VCaP (cell line): ENCODE measurements at regions not wholly inside any gene's neighbourhood (a gene's known extent, or its start where the extent isn't known, plus 50 kb on each side); places are given as distances from the start of the nearest gene placed in this dataset.
"Not testable (repeated sequence)": the region's sequence is repeated elsewhere in the genome, so short reads cannot be mapped to it uniquely, and the experiment has no call there.

Source experiments
- H3K27ac ChIP-seq: fragments of 450-650 bp; 2 replicates; pipeline ENCODE4 v1.5.1; 2017
- TF ChIP-seq, protein P1 (sequence below): fragments of 450-650 bp; conservative IDR thresholded peaks from 2 replicates; pipeline ENCODE4 v1.5.1; 2017; ENCODE audit warnings: mild to moderate bottlenecking, moderate library complexity

DNA sequence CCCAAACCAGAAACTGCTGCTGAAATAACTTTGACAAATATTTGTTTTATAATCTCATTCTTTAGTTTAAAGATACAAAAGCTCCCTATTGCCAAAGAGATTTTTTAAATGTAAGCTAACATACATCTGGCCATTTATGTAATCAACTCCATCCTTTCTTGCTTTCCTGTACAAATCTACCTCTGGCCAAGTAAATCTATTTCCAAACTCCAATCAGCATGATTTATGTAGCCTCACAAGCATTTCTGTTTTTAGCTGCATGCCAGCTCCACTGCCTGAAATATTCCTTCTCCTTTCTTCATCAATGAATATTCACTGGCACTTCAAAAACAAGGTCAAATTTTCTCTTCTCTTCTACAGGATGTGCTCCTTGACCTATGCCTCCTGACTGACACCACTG lies 80.0 kb downstream of the SHOX2 start:
- no peak overlapping the region for H3K27ac ChIP-seq
- TF ChIP-seq, protein P1, sequence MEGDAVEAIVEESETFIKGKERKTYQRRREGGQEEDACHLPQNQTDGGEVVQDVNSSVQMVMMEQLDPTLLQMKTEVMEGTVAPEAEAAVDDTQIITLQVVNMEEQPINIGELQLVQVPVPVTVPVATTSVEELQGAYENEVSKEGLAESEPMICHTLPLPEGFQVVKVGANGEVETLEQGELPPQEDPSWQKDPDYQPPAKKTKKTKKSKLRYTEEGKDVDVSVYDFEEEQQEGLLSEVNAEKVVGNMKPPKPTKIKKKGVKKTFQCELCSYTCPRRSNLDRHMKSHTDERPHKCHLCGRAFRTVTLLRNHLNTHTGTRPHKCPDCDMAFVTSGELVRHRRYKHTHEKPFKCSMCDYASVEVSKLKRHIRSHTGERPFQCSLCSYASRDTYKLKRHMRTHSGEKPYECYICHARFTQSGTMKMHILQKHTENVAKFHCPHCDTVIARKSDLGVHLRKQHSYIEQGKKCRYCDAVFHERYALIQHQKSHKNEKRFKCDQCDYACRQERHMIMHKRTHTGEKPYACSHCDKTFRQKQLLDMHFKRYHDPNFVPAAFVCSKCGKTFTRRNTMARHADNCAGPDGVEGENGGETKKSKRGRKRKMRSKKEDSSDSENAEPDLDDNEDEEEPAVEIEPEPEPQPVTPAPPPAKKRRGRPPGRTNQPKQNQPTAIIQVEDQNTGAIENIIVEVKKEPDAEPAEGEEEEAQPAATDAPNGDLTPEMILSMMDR: no peak

DNA sequence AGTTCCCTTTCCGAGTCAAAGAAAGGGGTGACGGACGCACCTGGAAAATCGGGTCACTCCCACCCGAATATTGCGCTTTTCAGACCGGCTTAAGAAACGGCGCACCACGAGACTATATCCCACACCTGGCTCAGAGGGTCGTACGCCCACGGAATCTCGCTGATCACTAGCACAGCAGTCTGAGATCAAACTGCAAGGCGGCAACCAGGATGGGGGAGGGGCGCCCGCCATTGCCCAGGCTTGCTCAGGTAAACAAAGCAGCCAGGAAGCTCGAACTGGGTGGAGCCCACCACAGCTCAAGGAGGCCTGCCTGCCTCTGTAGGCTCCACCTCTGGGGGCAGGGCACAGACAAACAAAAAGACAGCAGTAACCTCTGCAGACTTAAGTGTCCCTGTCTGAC lies 86.3 kb downstream of the SHOX2 start:
- H3K27ac ChIP-seq: not testable (repeated sequence)

DNA sequence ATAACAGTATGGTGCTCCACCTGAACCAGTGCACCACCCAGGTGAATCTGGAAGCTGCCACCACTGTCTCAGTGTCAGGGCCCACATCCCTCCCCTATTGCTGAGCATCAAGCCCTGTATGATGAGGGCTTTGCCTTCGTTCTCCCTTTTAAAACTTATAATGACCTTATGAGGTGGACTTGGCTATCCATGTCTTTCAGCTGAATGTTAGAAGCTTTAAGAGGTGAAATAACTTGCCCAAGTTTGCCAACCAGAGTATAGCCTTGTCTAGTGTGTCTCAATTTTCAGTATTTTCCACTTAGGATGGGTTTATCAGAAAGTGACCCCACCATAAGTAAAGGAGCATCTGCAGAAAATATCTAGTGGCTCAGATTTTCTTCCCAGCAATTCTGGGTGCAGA lies 87.8 kb downstream of the SHOX2 start:
- no peak overlapping the region for H3K27ac ChIP-seq
- TF ChIP-seq, protein P1: no peak

DNA sequence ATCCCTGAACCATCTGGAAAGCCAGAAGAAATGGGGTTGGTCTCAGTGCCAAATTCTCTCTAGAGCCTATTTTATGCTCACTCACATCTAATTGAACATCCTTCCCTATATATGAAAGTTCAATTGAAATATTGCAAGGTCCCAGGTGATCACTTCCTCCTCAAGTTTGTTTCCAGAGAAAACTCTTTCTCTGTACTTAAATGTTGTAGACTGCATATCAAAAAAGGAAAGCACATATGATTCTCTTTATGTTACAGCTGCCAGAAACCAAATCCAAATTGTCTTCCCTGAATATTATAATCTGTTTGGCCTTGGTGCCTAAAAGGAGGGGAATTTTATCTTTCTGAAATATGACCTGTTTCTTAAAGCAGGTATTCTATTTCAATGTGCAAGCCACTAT lies 93.3 kb downstream of the SHOX2 start:
- TF ChIP-seq, protein P1: no peak
- no peak overlapping the region for H3K27ac ChIP-seq

DNA sequence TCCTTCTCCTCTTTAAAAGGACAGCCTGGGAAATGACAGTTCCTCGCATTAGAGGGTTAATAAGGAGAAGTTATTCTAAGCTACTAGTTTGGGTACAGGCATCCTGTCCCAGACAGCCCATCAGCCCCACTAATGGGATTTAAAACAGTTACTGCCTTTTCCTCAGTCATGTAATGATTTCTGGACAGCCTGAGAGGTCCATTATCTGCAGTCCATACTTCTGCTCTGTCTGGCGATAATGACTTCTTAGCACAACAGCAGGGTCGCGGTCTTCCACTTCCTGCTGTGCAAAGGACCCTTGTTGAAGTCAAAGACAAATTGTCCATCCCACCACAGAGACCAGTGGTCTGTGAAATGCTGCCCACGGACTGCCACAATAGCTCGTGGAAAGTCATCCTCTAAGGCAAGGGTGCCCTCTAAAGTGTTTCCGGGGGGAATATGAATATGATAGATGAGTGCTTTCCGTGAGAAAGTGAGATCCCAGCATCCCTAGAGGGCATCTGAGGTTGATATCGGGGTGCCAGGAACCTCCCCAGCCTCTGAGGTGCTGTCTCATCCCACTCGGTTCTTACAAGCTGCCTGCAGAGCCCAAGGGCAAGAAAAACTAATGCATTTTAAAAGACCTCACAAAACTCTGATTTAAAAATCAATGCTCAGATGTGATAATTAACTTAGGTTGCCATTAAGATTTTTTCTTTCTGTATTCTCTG lies 100.7 kb downstream of the SHOX2 start:
- H3K27ac ChIP-seq: no peak overlapping the region
- TF ChIP-seq, protein P1: no peak

DNA sequence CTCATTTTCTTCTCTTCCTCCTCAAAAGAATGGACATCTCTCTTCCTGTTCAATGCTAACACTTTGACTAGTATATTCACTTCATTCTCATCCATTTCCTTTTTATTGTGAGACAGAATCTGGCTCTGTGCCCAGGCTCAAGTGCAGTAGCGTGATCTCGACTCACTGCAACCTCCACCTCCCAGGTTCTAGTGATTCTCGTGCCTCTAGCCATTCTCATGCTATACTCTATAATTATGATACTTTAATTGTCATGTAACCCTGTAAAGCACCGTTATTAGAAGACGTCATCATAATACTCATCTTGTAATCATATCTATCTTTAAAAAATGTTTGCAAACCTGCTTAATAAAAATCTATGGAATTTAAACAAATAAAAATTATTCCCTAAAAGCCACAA lies 107.0 kb downstream of the SHOX2 start:
- TF ChIP-seq, protein P1: no peak
- H3K27ac ChIP-seq: no peak overlapping the region

DNA sequence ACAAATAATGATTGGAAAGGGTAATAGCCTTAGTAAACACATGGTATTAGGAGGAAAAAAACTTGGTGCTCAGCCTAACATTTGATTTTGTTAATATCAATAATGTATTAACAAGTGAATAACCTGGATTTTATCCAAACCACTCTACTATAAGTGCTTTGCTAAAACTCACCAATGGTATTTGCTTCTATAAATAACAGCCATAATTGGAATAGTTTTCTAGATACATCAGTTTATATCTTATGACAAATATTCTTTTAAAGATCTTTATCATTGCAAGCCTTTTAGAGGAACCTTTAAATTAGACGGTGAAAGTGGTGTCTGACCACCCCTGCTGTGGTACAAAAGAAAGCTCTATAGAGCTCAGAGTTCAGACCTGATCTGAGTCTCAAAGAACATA lies 123.9 kb downstream of the SHOX2 start:
- H3K27ac ChIP-seq: no peak overlapping the region
- TF ChIP-seq, protein P1: no peak

DNA sequence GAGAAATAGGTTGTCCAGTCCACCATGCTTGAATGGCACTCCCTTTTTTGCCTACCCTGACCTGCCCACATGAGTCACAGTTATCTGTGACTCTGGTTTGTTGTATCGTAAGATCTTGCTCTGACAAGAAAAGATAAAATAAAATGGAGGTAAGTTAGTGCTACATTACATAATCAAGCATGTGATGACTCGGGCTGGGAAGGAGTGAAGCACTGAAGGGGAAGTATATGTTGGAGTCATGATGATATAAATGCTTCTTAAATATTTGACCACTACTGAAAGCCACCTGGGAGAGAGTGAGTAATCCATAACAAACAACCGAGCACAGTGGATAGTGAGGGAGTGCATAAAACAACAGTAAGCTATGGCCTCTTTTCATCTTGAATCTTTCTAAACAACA lies 124.4 kb downstream of the SHOX2 start:
- no peak overlapping the region for H3K27ac ChIP-seq
- TF ChIP-seq, protein P1: no peak
